Keratinocyte (primary cell): ENCODE measurements at regions not wholly inside any gene's neighbourhood (a gene's known extent, or its start where the extent isn't known, plus 50 kb on each side); places are given as distances from the start of the nearest gene placed in this dataset.

Source experiments
- CTCF ChIP-seq, 3 experiments: IDR thresholded peaks in 1 of 3; conservative IDR thresholded peaks in 1 of 3; optimal IDR thresholded peaks in 1 of 3; 2 replicates in 2 of 3; 3 replicates in 1 of 3; pipeline versions ENCODE3 to v1.5.1; 2011; ENCODE audit warnings: low read length in 3 of 3, mild to moderate bottlenecking in 3 of 3, moderate library complexity in 2 of 3, control low read depth in 1 of 3, inconsistent platforms in 1 of 3; ENCODE audit not compliant: insufficient read depth in 2 of 3; ENCODE audit errors: extremely low read depth in 1 of 3
- EZH2 ChIP-seq: IDR thresholded peaks from one replicate; pipeline ENCODE4 v1.6.1; 2012; ENCODE audit warnings: inconsistent platforms, mild to moderate bottlenecking, low read length, moderate library complexity

DNA sequence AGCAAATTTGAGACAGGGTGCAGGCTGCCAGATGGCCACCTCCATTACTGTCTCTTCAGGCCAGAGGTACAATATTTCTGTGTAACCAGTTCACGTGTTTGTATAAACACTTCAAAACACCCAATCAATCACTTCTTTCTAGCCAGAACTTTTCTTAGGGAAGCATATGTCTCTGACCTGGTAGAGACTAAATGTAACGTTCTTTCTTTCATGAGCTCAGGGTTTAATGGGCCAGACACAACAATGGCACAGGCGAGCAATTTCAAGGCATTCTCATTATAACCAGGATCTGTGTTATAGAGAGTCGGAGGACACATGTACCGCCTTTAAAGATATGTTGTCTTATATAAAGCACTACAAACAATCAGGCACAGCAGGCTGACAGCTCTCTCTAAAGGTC, 1846.4 kb upstream of the PIK3C3 start:
- TF ChIP-seq CTCF (optimal IDR thresholded peaks at IDR 0.05 in 1 of 3, IDR thresholded peaks at IDR 0.05 in 1 of 3, conservative IDR thresholded peaks at IDR 0.05 in 1 of 3; ENCODE audit: extremely low read depth in 1 of 3, insufficient read depth in 2 of 3, low read length in 3 of 3): no peak
- TF ChIP-seq EZH2: no peak
